Loucy (cell line): ENCODE measurements at regions not wholly inside any gene's neighbourhood (a gene's known extent, or its start where the extent isn't known, plus 50 kb on each side); places are given as distances from the start of the nearest gene placed in this dataset.

ENCODE experiments used
- EZH2phosphoT487 ChIP-seq: fragments of 200-600 bp; IDR thresholded peaks from 2 replicates; pipeline ENCODE4 v1.6.1; 2018; ENCODE audit warnings: antibody characterized with exemption, mild to moderate bottlenecking, moderate library complexity, borderline replicate concordance
- TF ChIP-seq, protein P1 (sequence below): fragments of 200-600 bp; sonication (generic); conservative IDR thresholded peaks from 2 replicates; pipeline ENCODE4 v1.5.1; 2014; ENCODE audit warnings: mild to moderate bottlenecking, antibody characterized with exemption, low read length

DNA sequence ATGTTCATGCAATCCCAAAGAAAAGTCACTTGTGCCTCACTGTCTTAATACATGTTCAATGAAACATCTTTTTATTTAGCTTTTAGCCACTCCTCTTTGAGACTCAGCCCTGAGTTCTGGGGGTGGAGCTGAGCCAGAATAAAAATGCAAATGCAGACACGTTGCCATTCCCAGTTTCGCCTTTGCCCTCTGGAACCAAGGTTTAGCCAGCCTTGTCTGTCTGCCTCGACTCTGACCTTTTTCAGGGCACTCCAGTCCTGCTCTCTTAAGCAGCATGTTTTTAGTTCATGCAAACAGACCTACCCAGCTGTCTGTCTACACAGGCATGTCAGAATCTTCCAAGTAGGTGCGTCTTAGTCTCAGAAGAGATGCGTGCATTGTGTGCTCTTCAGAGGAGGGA lies 82.2 kb upstream of the RANBP3L start:
- TF ChIP-seq, protein P1, sequence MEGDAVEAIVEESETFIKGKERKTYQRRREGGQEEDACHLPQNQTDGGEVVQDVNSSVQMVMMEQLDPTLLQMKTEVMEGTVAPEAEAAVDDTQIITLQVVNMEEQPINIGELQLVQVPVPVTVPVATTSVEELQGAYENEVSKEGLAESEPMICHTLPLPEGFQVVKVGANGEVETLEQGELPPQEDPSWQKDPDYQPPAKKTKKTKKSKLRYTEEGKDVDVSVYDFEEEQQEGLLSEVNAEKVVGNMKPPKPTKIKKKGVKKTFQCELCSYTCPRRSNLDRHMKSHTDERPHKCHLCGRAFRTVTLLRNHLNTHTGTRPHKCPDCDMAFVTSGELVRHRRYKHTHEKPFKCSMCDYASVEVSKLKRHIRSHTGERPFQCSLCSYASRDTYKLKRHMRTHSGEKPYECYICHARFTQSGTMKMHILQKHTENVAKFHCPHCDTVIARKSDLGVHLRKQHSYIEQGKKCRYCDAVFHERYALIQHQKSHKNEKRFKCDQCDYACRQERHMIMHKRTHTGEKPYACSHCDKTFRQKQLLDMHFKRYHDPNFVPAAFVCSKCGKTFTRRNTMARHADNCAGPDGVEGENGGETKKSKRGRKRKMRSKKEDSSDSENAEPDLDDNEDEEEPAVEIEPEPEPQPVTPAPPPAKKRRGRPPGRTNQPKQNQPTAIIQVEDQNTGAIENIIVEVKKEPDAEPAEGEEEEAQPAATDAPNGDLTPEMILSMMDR: no peak
- no peak for TF ChIP-seq EZH2phosphoT487
